Uterus (tissue), 2 donors: ENCODE measurements at regions not wholly inside any gene's neighbourhood (a gene's known extent, or its start where the extent isn't known, plus 50 kb on each side); places are given as distances from the start of the nearest gene placed in this dataset.

Experiments used
- CTCF ChIP-seq, 4 experiments: fragments of 200-600 bp in 2 of 4; fragments of 450-650 bp in 2 of 4; sonication (generic) in 2 of 4; IDR thresholded peaks; one replicate each; pipeline ENCODE4 v1.5.1; 2016 to 2019; ENCODE audit warnings: antibody characterized with exemption in 4 of 4, mild to moderate bottlenecking in 2 of 4, moderate library complexity in 1 of 4
- POLR2A ChIP-seq, 2 donors: fragments of 450-650 bp; IDR thresholded peaks; one replicate each; pipeline ENCODE4 v1.6.1; 2016; ENCODE audit warnings: antibody characterized with exemption in 2 of 2, mild to moderate bottlenecking in 1 of 2, moderate library complexity in 1 of 2

- TF ChIP-seq POLR2A (IDR thresholded peaks at IDR 0.05) (no peak), CTCF (IDR thresholded peaks at IDR 0.05) (no peak)
These were observed 178.2 kb upstream of the ZC3H12C start for GRCh38 chr11:109914809-109915653.
